GM19035 (cell line): ENCODE measurements at regions not wholly inside any gene's neighbourhood (a gene's known extent, or its start where the extent isn't known, plus 50 kb on each side); places are given as distances from the start of the nearest gene placed in this dataset.
A peak's percentile ranks its signal among the peaks of the same experiment; 100 is the strongest.

Experiments
- ATAC-seq: cut with Tn5 transposase; IDR thresholded peaks from one replicate; pipeline ENCODE4 v1.9.1; 2021; ENCODE audit not compliant: unreplicated experiment

GRCh38 chr10:113967126-113967525 is 76.5 kb upstream of the ADRB1 start:
- ATAC-seq = no peak

- no peak for ATAC-seq
Measured at GRCh38 chr10:113970641-113971040, 73.0 kb upstream of the ADRB1 start.

GRCh38 chr10:113971349-113971973 is 72.2 kb upstream of the ADRB1 start:
- no peak for ATAC-seq

- no peak for ATAC-seq
Measured at GRCh38 chr10:113977174-113977573, 66.5 kb upstream of the ADRB1 start.

- no peak for ATAC-seq
Measured at GRCh38 chr10:113978802-113979201, 64.9 kb upstream of the ADRB1 start.

GRCh38 chr10:113979409-113979808 is 64.3 kb upstream of the ADRB1 start:
- no peak for ATAC-seq

DNA sequence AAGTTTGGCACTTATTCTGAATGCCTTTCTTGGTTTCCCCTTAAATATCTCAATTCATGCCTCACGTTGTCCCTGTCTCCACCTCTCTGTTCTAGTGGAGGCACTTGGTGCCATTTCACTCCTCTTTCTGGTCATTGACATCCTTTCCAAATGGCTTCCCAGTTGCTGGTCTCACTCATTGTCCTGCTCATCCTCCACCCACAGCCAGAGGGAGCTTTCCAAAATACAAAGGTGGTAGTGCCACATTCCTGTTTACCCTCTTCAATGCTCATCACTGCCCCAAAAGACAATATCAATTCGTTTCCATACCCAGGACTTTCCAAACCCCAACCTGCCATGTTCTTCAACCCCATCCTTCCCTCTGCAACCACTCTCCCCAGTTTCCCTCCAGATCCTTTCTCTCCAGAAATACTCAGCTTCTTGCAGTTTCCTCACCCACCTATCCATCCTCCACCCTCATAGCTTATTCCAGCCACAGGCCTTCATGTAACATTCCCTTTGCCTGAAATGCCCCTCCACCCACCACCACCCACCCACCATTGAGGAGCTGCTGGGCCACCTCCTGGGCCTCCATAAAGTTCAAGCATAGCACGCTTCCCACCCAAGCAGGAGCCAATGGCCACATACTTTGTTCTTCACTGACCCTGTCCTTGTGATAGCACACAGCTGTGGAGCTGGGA is 63.1 kb upstream of the ADRB1 start:
- ATAC-seq = no peak

- ATAC-seq = peak; percentile 29
Measured at GRCh38 chr10:113982296-113982695, 61.4 kb upstream of the ADRB1 start.

- ATAC-seq = peak; percentile 85
Measured at GRCh38 chr10:113982769-113983168, 60.9 kb upstream of the ADRB1 start.

GRCh38 chr10:113983552-113983951 is 60.1 kb upstream of the ADRB1 start:
- peak; percentile 61 for ATAC-seq

- no peak for ATAC-seq
Measured at GRCh38 chr10:113985297-113985844, 58.3 kb upstream of the ADRB1 start.

DNA sequence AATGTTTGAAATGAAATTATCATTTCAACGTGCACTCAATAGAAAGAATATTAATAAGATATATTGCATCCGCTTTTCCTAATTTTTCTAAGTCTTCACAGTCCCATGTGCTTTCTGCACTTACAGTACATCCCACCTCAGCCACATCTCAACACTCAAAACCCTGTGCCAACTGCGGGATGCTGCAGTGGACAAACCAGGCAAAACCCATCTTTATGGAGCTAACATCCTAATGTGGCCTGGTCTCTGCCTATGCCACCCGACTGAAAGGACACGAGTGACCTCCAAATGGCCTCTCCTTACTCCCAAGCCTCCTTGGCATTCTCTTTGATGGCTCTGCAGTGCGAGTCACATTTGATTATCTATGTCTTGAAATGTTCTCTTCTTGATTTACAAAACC is 57.4 kb upstream of the ADRB1 start:
- ATAC-seq = no peak

- no peak for ATAC-seq
Measured at GRCh38 chr10:113987156-113987555, 56.5 kb upstream of the ADRB1 start.

DNA sequence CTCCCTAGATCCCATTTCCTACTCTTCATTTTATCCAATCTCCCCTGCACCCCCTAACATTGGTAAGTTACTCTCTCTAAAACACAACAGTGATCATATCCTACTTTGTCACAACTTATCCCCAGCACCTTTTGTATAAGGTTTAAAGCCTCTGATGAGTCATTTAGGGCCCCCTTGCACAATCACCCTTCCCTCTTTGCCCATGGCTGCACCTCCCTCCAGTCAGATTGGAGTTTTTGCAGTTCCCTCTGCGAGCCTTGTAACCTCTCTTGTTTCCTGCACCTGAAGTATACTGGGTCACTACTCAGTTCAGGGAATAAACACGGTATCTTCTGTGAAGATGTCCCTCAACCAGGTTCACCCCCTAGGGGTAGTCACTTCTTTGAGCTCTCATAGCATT is 55.9 kb upstream of the ADRB1 start:
- ATAC-seq = no peak

DNA sequence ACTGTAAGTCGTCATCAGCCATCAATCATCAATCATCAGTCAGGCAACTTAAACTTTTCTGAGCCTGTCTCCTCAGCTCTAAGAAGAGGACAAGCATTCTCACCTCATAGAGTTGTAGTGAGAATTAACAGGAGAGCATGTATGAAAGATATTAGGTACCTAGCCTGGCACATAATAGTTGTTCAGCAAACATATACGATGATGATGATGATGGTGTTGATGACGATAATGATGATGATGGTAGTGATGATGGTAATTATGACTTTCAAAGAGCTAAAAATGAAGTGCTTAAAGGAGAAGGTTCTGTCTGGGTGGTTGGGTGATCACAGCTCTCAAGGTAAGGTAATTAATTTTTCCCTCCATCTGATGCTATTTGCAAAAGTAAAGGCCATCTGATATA is 55.1 kb upstream of the ADRB1 start:
- no peak for ATAC-seq

GRCh38 chr10:113991091-113991860 is 52.4 kb upstream of the ADRB1 start:
- ATAC-seq = no peak

- ATAC-seq = no peak
Measured at GRCh38 chr10:113992471-113993011, 51.1 kb upstream of the ADRB1 start.

DNA sequence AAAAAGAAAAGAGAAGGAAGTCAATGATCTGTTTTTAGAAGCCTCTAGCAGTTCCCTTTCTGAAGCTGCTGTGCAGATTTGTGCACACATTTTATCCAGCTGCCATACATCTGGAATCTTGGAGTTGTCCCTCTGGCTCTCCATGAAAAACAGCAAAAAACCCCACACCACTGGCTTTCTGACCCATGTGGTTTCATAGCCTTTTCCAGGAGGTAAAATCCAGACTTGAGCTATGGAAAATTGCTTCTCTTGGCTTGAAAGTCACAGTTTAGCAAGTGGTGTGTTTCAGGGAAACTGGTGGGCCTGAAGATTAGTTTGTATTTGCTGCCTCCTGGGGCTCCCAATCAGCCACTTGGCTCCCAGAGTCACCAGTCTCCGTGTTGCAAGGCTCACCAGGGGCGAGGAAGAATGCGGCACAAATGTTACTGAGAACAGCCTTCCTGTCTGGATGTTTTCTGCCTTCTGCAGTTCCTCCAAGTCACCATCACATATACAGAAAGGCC is 50.1 kb upstream of the ADRB1 start:
- ATAC-seq = no peak
